NCI-H524 (cell line): ENCODE measurements at regions not wholly inside any gene's neighbourhood (a gene's known extent, or its start where the extent isn't known, plus 50 kb on each side); places are given as distances from the start of the nearest gene placed in this dataset.

ENCODE experiments used
- DNase-seq, 2 experiments: peaks; one replicate each; lab custom pipeline; 2025; lab: John Stamatoyannopoulos, UW

DNA sequence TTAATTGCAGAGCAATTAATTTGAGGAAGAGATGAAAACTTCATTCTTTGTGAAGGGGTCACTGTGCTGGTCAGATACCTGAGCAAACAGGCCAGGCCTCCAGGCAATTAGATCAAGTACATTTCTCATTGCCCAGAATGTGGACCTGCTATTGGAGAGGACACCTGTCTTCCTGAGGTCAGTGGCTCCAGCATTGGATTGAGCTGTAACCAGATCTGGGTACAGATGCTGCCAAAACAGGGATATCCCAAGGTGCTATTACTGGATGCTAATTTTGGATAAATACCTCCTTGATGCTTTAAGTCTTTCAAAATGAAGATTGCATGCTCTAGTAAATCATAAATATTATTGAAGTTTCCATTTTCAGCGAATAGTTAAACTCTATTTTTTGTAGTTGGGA lies 131.5 kb downstream of the FAM161A start:
- DNase-seq = peak in 1 of 2 experiments; percentile 42

GRCh38 chr2:61721382-61721781 lies 132.5 kb downstream of the FAM161A start:
- DNase-seq = no peak

DNA sequence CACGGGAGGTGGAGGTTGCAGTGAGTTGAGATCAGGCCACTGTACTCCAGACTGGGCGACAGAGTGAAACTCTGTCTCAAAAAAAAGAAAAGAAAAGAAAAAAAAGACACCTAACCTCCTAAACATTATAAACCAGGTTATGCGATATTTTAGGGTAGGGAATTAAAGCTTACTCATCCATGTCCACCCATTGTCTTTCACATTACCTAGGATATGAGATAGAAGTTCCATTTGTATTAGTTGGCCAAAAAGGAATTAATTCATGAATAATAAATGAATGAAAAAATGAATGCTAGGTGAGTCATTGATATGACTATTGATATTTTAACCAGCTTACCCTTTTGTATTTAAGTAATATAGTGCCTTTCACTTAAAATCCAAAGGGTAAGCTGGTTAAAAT lies 132.9 kb downstream of the FAM161A start:
- no peak for DNase-seq

DNA sequence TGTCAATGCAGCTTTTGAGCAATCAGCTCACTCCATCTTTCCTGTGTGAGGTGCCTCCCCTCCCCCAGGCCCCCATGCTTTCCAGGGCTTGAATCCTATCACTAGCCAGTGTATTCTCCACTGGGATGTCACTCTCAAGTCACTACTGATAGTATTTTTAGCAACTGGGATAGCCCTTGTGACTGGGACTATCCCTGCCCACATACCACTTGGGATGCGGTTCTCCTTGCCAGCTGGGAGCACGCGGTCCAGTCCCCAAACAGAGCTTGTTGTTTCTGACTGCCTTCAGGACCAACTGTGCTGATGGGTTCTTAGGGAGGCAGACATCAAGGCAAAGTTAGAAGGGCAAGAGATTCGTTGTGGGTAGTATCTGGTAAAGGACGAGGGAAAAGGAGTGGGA lies 134.9 kb downstream of the FAM161A start:
- DNase-seq = no peak

- DNase-seq = no peak
Observed at GRCh38 chr2:61715506-61715905, 138.4 kb downstream of the FAM161A start.

DNA sequence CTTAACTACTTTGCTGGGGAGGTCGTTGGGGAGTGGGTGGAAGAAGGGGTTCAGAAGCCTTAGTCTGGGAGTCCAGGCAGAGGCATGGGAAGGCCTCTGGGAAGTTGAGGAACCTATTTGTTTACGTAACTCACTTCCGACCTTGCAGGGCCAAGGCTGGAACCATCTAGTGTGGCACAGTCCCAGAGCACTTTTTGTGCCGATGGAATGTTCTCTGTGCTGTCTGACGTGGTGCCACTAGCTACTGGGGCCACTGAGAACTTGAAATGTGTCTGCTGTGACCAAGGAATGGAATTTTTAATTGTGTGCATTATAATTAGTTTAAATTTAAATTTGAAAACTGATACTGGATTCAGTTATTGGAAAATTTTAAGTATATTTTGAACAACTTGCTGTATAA lies 139.7 kb downstream of the FAM161A start:
- DNase-seq = no peak

DNA sequence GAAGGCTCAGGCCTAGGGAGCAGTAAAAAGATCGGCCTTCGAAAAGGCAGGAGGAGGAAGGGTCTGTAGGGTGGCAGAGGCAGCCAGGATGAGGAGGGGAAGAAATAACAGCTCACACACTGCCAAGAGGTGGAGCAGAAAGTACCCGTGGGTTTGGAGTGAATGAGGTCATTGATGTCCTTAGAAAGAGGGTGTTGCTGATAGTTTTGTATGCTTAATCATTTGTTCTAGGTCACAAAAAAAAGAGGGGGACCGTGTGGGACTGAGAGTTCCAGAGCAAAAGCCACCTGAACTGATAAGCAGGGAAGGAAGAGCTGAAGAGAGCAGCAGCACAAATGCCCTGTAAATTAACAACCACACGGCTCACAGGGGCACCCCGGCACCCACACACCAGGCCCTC lies 140.4 kb downstream of the FAM161A start:
- DNase-seq = no peak

- no peak for DNase-seq
Observed at GRCh38 chr2:61712060-61712459, 141.8 kb downstream of the FAM161A start.

DNA sequence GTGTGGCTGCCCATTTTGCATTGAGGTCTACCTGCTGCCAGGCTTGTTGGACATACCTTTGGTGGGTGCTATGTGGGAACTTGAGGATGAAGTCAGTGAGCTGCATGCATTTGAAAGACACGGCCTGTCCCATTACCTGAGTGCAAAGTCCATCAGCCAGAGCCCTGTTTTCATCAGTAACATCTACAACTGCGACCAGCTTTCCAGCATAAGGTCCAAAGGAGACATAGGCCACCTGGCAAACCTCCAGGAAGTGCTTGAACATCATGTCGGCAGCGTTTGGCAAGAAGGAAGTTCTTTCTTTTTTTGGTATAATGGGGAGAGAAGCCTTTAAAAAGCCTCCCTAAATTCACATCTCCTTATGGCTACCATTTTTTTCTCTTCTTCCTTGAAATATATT lies 143.1 kb downstream of the FAM161A start:
- DNase-seq = no peak

- peak in 1 of 2 experiments; percentile 36 for DNase-seq
Observed at GRCh38 chr2:61707984-61708852, 145.6 kb downstream of the FAM161A start.

DNA sequence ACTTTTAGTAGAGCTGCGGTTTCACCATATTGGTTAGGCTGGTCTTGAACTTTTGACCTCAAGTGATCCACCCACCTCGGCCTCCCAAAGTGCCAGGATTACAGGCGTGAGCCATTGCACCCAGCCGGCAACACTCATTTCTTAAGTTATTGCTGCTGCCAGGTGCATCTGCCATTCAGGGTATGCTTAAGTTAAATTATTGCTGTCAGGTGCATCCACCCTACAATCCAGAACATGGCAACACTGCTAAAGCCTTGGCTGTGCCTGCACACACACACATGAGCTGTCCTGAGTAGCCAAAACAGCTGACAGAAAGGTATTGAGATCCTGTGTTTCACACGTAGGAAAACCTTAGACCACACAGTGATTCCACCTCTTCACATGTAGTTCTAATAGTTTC lies 148.2 kb downstream of the FAM161A start:
- DNase-seq = no peak

GRCh38 chr2:61704364-61704763 lies 149.5 kb downstream of the FAM161A start:
- DNase-seq = no peak

DNA sequence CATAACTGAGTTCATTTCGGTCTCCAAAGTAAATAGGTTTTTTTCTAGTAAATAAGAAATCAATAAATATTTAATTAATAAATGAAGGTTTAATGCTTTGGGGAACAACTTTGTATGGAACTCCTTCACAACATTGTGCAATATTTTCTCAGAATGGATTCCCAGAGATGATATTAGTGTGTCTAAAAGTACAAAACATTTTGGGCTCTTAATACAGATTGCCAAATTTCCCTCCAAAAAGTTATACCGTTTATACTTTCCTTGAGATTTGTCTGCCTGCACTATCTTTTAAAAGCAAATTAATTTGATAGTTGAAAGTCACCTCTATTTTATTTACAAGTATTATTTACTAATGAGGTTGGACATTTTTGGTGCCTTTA lies 151.8 kb downstream of the FAM161A start:
- DNase-seq = no peak

DNA sequence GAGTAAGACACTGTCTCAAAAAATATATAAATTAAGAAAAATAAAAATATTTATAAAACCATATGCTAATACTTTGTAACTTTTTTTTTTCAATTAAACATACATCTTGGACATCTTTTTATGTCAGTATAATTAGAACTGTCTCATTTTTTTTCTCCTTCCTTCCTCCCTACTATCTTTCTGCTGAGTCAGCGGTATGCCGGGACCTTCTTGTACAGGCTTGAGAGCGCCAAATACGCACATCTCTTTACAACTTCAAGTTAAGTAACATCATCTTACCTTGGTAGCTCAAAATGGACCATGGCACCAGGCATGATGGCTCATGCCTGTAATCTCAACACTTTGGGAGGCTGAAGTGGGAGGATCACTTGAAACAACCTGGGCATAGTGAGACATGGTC lies 153.4 kb downstream of the FAM161A start:
- no peak for DNase-seq

GRCh38 chr2:61694312-61695274 lies 156.4 kb upstream of the XPO1 start:
- DNase-seq = peak; percentile 12 to 72

DNA sequence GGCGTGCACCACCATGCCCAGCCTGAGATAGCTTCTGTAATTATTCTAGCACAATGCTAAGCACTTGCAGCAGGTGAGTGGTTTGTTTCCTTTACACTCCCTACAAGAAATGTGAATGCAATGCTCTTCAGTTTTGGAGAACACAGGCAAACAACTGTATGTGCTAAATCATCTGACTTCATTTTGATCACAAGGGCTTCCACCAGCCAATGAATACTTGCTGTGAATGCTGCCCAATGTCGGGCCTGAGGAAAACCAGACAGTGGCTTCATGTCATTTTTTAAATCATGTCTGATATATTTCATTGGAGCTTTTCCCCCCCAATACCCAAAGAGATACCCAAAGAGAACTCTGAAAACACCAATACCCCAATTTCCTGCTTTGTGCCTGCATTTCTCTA lies 155.6 kb upstream of the XPO1 start:
- DNase-seq = no peak

GRCh38 chr2:61690078-61690596 lies 152.0 kb upstream of the XPO1 start:
- DNase-seq = no peak

DNA sequence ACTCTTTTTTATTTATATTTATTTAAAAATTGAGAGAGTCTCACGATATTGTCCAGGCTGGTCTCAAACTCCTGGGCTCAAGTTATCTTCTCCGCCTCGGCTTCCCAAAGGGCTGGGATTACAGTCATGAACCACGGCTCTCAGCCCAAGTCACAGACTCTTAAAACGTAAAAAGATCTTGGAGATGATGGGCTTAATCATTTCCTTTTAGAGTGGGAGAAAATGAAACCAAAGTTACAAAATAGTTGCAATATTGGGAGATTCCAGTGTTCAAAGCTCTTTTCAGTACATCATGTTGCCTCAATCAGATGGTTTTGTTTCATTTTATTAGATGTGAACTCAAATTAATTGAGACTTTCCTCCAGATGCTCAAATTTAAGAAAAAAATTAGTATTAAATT lies 151.4 kb upstream of the XPO1 start:
- DNase-seq = no peak

DNA sequence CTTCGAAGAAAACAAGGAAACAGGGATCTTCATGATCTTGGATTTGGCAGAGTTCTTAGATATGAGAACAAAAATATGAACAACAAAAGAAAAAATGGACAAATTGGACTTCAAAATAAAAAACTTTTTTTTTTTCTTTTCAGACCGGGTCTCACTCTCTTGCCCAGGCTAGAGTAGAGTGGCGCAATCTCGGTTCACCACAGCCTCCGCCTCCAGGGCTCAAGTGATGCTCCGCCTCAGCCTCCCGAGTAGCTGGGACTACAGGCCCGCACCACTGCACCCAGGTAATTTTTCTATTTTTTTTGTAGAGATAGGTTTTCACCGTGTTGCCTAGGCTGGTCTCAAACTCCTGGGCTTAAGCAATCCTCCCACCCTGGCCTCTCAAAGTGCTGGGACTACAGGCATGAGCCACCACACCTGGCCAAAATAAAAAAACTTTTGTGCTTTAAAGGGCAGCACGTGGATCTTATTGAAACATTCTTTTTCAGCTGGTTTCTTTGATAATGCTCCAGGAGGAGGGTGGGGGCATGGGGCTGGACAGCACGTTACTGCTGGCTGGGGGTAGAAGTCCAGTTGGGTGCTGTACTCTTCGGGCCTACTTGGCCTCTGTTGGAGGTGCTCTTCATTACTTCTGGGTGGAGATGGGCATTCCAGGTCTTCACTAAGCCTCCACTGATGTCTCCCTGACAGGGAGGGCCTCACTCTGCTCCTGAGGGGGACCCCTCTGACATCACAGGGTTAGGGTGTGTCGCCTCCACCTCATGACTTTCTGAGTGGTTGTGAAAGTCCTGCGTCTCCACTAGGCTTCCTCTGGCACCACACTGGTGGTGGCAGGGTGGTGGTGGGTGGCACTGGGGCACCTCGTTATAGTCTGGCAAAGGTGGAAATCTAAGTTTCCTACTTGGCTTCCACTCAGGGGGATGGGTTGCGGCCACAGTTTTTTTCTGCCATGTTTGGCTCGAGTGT lies 150.5 kb upstream of the XPO1 start:
- no peak for DNase-seq

GRCh38 chr2:61679096-61679495 lies 140.9 kb upstream of the XPO1 start:
- DNase-seq = no peak

DNA sequence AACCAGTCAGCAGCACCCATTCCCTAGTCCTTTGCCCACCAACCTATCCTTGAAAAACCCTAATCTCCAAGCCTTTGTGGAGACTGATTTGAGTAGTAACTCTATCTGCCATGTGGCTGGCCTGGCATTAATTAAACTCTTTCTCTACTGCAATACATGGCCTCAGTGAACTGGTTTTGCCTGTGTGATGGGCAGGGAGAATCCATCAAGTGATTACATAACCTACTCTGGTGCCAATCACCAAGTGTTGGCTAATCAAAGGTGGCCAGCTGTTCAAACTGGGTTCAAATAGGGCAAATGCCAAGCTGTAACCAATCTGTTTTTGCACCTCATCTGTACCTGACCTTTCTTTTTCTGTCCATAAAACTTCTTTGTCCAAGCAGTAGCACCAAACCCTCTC lies 139.8 kb upstream of the XPO1 start:
- no peak for DNase-seq

- DNase-seq = no peak
Observed at GRCh38 chr2:61677306-61677705, 139.2 kb upstream of the XPO1 start.
